ENCODE measurements at regions not wholly inside any gene's neighbourhood (a gene's known extent, or its start where the extent isn't known, plus 50 kb on each side); places are given as distances from the start of the nearest gene placed in this dataset.

DNA sequence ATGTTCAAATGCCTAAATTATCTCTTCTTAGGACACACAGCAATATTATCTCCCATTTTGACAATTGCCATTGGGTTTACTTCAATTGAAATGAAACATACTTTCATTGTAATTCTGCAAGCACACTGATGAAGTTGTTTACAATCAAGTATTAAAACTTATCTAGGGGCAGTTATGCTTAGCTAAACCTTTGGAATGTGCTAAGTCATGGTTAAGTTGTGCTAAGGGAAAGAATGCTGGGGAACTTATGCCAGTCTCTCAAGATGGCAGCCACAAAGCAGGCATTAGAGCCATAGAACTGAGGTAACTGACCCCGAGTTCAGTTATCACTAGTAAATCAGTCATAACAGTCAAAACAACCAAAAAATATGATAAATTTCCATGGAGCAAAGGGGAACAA is 59.1 kb upstream of the NT5E start:
- TF ChIP-seq, protein P1, sequence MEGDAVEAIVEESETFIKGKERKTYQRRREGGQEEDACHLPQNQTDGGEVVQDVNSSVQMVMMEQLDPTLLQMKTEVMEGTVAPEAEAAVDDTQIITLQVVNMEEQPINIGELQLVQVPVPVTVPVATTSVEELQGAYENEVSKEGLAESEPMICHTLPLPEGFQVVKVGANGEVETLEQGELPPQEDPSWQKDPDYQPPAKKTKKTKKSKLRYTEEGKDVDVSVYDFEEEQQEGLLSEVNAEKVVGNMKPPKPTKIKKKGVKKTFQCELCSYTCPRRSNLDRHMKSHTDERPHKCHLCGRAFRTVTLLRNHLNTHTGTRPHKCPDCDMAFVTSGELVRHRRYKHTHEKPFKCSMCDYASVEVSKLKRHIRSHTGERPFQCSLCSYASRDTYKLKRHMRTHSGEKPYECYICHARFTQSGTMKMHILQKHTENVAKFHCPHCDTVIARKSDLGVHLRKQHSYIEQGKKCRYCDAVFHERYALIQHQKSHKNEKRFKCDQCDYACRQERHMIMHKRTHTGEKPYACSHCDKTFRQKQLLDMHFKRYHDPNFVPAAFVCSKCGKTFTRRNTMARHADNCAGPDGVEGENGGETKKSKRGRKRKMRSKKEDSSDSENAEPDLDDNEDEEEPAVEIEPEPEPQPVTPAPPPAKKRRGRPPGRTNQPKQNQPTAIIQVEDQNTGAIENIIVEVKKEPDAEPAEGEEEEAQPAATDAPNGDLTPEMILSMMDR (IDR thresholded peaks at IDR 0.05; ENCODE audit: insufficient read depth, low read length, poor library complexity, severe bottlenecking), result no peak
- no peak for TF ChIP-seq EZH2phosphoT487 (conservative IDR thresholded peaks at IDR 0.05; ENCODE audit: low read length)
